BE2C (cell line): ENCODE measurements at regions not wholly inside any gene's neighbourhood (a gene's known extent, or its start where the extent isn't known, plus 50 kb on each side); places are given as distances from the start of the nearest gene placed in this dataset.

Experiments used
- DNase-seq: peaks from one replicate; pipeline ENCODE4 v3.0.0-alpha.2; 2020
- H3K27me3 ChIP-seq: fragments of 250-450 bp; sonication (Bioruptor Pico); 2 replicates; pipeline ENCODE4 v1.5.1; 2020; ENCODE audit warnings: mild to moderate bottlenecking
- H3K36me3 ChIP-seq: fragments of 250-450 bp; sonication (Bioruptor Pico); 2 replicates; pipeline ENCODE4 v1.5.1; 2020; ENCODE audit warnings: mild to moderate bottlenecking
- H3K4me1 ChIP-seq: fragments of 250-450 bp; sonication (Bioruptor Pico); 2 replicates; pipeline ENCODE4 v1.5.1; 2020
- H3K4me3 ChIP-seq: 2 replicates; pipeline ENCODE4 v1.5.1; 2011; ENCODE audit warnings: low read depth, low read length
- H3K9me3 ChIP-seq: fragments of 250-450 bp; sonication (Bioruptor Pico); 2 replicates; pipeline ENCODE4 v1.5.1; 2020
- CTCF ChIP-seq: IDR thresholded peaks from 2 replicates; pipeline ENCODE4 v1.5.1; 2012; ENCODE audit warnings: mild to moderate bottlenecking, low read depth, low read length

DNA sequence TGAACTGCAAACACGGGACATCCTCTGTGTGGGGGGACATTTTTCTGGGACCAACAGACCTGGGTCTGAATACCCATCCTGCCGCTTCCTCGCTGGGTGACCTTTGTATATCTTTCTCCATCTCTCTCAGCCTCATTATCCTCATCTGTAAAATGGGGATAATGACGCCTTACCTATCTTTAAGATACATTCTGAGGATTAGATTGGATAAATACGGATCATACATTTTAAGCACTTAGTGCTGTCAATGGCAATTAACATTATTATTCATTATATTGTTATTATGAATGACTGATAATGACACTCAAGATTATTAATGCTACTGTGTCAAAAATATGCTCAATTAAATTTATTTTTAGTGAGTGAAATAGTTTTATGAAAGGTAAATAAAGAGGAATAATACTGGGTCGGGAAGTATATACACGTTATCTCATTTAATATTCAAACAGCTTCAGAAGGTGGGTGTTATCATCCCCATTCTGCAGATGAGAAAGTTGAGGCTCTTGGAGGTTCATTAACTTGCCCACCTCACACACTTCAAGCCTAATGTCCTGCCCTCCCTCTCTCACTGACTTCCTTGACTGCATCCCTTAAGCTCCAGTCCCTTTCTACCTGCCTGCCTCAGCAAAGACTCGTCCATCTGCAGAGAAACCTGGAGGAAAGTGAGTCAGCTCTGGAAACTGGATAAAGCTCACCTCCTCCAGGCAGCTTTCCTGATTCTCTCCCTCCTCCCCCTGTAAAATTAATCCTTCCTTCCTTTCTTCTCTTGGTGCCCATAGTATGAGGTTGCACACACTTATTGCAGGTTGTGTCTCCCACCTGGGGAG lies 120.7 kb upstream of the JUN start:
- H3K27me3 ChIP-seq, result no peaks in the 10 kb centered on the region
- H3K36me3 ChIP-seq, result no peaks in the 10 kb centered on the region
- TF ChIP-seq CTCF, result no peak
- H3K9me3 ChIP-seq, result no peaks in the 10 kb centered on the region
- peaks cover 3% of the 10 kb centered on the region for H3K4me1 ChIP-seq
- H3K4me3 ChIP-seq, result peak overlapping the region; percentile 44
- DNase-seq, result no peak

DNA sequence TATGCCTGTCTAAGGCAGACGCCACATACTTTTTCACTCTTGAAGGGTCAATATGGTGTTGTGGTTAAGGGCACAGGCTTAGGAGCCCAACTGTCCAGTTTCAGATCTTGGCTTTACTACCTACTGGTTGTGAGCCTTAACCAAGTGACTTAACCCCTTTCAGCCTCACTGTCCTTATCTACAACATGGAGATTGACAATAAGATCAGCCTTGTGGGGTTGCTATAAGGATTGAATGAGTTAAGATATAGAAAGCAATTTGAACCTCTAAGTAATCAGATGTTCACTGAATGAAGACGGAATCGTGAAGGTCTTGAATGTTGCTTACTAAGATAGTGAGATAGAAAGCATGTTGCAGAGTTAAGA lies 121.3 kb upstream of the JUN start:
- no peak for DNase-seq
- Histone ChIP-seq H3K27me3 (no peaks in the 10 kb centered on the region), H3K36me3 (no peaks in the 10 kb centered on the region), H3K4me1 (no peaks in the 10 kb centered on the region), H3K9me3 (no peaks in the 10 kb centered on the region), H3K4me3 (no peak overlapping the region)
- no peak for TF ChIP-seq CTCF

DNA sequence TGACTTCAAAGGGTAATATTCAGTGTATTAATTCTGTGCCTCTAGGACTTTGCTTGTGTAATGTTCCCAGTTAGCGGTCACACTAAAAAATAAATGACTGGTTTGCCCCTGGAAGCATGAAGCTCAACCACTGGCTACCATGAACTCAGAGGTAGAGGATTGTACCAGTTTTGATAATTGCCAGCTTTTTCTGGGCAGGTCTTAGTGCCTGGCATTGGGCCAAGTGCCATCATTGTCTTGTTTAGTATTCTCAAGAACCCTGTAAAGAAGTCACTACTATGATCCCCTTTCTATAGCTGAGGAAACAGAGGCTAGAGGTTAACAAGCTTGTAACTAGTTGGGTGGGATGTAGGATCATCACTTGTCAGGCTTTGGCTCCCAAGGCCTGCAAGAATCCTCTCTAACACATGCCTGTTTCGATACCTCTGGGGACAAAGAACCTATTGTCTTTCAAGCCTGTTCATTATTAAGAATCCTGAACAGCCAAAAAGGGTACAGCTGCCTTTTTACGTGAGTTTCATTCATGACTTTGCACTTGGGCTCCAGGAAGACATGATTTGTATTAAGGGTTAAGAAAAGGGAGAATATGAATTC lies 121.9 kb upstream of the JUN start:
- H3K9me3 ChIP-seq, result no peaks in the 10 kb centered on the region
- no peak for DNase-seq
- no peaks in the 10 kb centered on the region for H3K27me3 ChIP-seq
- H3K4me3 ChIP-seq, result no peak overlapping the region
- H3K36me3 ChIP-seq, result no peaks in the 10 kb centered on the region
- H3K4me1 ChIP-seq, result no peaks in the 10 kb centered on the region
- no peak for TF ChIP-seq CTCF

DNA sequence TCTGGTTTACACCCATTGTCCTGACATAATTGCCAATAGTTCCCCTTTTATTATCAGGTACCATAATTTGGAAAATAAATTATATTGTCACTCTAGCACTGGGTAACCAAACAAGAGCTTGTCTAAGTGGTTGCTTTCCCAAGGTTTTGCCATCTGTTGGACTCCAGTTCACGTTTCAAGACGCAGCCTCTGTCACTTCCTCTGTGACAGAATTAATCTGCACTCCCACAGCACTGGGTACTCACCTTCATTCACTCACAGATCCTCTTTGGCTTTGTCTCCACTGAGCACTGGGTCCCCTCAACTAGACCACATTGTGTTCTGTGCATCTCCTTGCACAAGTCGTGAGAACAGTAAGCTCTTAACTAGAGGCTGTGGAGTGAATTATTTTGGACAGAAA lies 123.6 kb upstream of the JUN start:
- H3K9me3 ChIP-seq, result no peaks in the 10 kb centered on the region
- H3K4me1 ChIP-seq, result no peaks in the 10 kb centered on the region
- H3K4me3 ChIP-seq, result no peak overlapping the region
- H3K27me3 ChIP-seq, result no peaks in the 10 kb centered on the region
- TF ChIP-seq CTCF, result no peak
- no peaks in the 10 kb centered on the region for H3K36me3 ChIP-seq
- no peak for DNase-seq

- no peaks in the 10 kb centered on the region for H3K27me3 ChIP-seq
- H3K4me1 ChIP-seq, result no peaks in the 10 kb centered on the region
- H3K4me3 ChIP-seq, result no peak overlapping the region
- TF ChIP-seq CTCF, result no peak
- DNase-seq, result no peak
- H3K9me3 ChIP-seq, result no peaks in the 10 kb centered on the region
- no peaks in the 10 kb centered on the region for H3K36me3 ChIP-seq
Measured at GRCh38 chr1:58908561-58909560, 125.0 kb upstream of the JUN start.
